NOMO-1 (cell line): ENCODE measurements at regions not wholly inside any gene's neighbourhood (a gene's known extent, or its start where the extent isn't known, plus 50 kb on each side); places are given as distances from the start of the nearest gene placed in this dataset.
"Not testable (repeated sequence)": the region's sequence is repeated elsewhere in the genome, so short reads cannot be mapped to it uniquely, and the experiment has no call there.

Source experiments
- DNase-seq, 2 experiments: peaks; one replicate each; lab custom pipeline; 2025; ENCODE audit not compliant: unreplicated experiment in 2 of 2; lab: John Stamatoyannopoulos, UW

- DNase-seq: no peak
Measured at GRCh38 chr4:177791188-177791587, 349.0 kb upstream of the AGA start.

DNA sequence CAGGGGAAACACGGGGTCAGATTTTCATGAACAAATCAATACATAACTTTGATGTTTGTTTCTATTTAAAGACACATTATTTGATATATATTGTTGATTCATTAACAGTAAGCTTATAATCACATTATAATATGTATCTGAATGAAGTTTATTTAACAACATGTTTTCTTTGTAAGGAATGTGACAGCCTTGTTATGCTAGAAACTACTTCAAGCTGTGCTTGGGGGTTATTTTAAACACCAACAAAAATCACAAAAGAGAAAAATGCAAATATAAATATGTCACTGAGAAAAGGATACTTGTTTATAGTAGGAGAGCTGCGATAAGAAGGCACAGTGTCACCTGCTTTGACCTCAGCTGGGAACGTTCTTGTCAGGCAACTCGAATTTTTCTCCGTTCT lies 354.6 kb upstream of the AGA start:
- DNase-seq: no peak

GRCh38 chr4:177798161-177798560 lies 355.9 kb upstream of the AGA start:
- DNase-seq: no peak

DNA sequence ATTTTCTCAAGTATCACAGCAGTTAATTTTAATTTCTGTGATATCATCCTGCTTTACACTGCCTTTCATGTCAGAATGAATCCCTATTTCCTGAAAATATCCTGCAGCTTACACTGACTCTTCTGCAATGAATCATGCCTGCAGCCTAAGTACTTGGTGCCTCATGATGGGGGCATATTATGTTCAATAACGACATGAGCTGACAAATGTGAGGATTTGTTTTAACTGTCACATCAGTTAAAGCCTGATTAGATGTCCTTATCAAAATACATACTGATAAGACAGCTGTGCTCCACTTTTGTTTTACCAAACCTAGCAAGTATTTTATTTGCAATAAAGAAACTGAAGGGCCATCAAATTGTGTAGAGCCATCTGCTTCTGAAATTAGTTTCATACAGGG lies 359.9 kb upstream of the AGA start:
- no peak for DNase-seq

GRCh38 chr4:177802661-177803060 lies 360.4 kb upstream of the AGA start:
- DNase-seq: no peak

- DNase-seq: no peak
Measured at GRCh38 chr4:177803151-177803550, 360.9 kb upstream of the AGA start.

DNA sequence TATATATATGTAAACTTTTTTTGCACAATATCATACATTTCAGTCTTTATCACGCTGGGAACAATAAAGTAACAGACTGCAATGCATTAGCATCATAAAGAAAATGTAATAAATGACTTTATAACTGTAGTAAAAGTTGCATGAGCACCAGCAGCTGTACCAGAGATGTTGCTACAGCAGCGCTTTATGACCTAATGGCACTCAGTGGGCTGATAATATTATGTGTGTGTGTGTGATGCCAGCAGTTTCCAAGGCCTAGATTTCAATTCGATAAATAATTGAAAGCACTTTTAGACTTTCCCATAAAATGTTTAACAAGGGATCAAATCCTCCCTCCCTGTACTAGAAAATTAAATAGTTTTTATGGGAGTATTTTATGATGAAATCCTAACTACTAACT lies 367.6 kb upstream of the AGA start:
- DNase-seq: no peak

GRCh38 chr4:177810220-177810619 lies 368.0 kb upstream of the AGA start:
- DNase-seq: no peak

DNA sequence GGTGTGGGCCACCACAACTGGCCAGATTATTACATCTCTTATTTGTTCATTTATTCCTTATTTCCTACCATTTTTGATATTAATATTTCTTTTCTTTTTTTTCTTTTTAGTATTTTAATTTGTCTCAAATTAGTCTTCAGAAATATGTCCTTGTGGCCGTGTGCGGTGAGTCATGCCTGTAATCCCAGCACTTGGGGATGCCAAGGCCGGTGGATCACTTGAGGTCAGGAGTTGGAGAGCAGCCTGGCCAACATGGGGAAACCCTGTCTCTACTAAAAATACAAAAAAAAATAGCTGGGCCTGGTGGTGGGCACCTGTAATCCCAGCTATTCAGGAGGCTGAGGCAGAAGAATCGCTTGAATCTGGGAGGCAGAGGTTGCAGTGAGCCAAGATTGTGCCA lies 376.2 kb upstream of the AGA start:
- not testable (repeated sequence) for DNase-seq

GRCh38 chr4:177826973-177827372 lies 384.7 kb upstream of the AGA start:
- no peak for DNase-seq

- no peak for DNase-seq
Measured at GRCh38 chr4:177841258-177841657, 399.0 kb upstream of the AGA start.

- DNase-seq: no peak
Measured at GRCh38 chr4:177853229-177853628, 411.0 kb upstream of the AGA start.

DNA sequence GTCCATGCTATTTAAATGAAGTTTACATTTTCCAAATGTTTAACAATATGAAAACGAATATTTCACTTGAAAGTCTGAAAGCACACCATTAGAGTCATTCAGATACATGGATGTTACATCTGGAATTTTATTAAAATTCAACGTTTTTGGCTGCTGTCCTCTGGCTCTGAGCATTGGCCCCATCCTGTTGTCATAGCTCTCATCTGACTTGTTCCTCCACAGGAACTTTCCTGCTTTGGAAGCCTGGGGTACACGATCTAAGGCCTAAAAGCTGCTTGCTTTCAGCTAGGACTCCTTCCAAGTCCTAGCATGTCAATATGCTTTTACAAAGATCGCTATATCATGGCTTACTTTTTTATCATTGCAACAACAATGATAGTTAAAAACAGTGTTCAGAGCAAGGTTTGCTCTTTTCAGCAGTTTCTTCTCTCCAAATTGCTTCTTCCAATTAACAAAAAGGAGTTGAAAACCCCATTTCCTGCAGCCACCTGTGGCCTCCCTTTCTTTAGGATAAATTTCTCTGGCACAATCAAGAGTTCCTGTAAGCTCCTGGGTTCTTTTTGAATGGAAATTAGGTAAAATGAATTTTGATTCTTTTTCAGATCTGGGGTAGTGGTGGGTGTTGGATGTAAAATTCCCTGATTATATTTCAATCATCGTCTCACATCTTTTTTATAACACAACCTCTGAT lies 413.4 kb upstream of the AGA start:
- DNase-seq: no peak

GRCh38 chr4:177860171-177860570 lies 417.9 kb upstream of the AGA start:
- no peak for DNase-seq

GRCh38 chr4:177861551-177862094 lies 419.4 kb upstream of the AGA start:
- DNase-seq: no peak

GRCh38 chr4:177862541-177863176 lies 420.4 kb upstream of the AGA start:
- DNase-seq: no peak

DNA sequence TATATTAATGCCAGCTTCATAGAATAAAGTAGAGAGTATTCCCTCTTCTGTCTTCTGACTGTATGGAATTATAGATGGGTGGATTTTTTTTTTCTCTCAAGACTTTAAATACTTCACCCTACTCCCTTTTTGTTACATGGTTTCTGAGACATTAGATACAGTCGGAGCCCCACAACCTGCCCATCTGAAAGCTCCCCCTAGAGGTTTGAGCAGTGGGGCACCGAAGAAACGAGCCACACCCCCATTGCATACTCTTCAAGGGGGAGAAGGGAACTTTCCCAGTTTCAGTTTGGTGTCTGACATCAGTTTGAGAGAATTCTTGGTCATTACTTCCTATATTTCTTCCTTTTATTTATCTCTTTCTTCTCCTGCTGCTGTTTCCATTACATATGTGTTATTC lies 437.6 kb upstream of the AGA start:
- DNase-seq: no peak

DNA sequence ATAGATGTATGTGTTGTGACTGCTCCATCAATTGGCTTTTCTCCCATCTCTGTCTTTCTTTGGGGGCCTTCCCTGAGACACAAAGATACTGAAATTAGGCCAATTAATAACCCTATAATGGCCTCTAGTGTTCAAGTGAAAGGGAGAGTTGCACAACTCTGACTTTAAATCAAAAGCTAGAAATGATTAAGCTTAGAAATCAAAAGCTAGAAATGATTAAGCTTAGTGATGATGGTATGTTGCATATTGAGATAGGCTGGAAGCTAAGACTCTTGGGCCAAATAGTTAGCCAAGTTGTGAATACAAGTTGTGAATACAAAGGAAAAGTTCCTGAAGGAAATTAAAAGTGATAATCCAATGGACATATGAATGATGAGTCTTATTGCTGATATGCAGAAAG lies 452.9 kb upstream of the AGA start:
- no peak for DNase-seq

DNA sequence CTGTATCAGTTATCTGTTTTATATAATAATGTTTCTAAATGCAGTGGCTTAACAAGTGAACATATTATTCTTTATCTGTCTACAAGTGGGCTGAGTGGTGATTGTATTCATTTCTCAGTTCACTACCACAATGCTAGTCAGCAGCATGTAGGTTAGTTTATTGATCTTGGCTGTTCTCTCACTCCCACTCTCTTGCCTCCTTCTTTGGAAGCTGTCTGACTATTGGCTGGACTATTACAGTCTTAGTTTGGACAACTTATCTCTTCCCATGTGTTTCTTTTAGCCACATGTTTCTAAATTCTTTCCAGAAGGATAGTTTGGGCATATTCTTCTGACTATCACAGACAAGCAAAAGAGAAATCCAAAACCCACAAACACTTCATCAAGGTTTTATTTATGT lies 459.5 kb upstream of the AGA start:
- DNase-seq: no peak

DNA sequence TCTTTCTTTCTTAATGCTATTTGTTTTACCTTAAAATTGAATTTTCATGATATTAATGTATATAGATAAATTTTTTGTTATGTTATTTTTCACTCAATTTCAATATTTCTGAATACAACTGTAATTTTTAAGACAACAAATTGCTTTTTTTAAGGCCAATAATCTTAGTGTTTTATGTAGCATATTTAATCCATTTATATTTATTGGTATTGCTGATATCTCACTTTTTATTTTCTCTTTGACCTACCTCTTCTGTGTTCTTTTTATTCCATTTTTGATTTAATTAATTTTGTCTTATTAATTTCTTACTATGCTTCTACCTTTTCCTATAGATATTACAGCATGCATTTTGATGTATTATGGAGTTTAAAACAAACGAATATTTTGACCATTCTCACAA lies 460.1 kb upstream of the AGA start:
- DNase-seq: no peak

DNA sequence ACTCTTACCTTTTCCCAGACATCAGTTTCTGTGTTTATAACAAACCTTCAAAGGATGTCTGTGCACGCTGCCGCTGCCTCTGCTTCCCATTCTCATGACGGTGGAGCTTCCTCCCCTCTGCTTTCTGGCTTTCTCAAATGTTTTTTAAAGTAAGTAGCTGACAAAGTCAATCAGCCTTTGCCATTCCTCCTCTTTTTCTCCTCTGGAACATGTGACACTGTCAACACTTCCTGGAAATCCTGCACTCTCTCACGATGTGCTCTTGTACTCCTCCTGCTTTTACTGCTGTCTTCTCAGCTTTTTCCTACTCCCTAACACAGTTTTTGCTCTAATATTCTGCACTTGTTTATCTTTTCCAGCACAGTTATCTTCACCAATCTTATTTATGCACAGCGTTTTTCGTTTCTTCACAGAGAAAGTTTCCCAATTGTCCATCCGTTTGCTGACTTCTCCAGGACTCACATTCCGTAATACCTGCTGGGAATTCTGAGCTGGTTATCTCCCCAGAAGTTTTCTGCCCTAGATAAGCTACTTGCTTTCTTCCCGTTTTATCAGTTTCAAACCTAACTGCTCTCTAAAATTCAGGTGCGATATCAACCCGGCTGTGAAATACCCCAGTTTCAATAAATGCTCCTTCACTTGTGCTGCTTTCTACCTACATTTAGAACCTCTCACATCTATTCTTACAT lies 465.6 kb upstream of the AGA start:
- no peak for DNase-seq

GRCh38 chr4:177921715-177922114 lies 479.5 kb upstream of the AGA start:
- no peak for DNase-seq
